ENCODE measurements at regions not wholly inside any gene's neighbourhood (a gene's known extent, or its start where the extent isn't known, plus 50 kb on each side); places are given as distances from the start of the nearest gene placed in this dataset.

GRCh38 chr11:103794262-103794661, 242.2 kb upstream of the DDI1 start:
- TF ChIP-seq EZH2 (IDR thresholded peaks at IDR 0.05; ENCODE audit: borderline replicate concordance, low read depth, low read length, severe bottlenecking): no peak
- TF ChIP-seq, protein P1, sequence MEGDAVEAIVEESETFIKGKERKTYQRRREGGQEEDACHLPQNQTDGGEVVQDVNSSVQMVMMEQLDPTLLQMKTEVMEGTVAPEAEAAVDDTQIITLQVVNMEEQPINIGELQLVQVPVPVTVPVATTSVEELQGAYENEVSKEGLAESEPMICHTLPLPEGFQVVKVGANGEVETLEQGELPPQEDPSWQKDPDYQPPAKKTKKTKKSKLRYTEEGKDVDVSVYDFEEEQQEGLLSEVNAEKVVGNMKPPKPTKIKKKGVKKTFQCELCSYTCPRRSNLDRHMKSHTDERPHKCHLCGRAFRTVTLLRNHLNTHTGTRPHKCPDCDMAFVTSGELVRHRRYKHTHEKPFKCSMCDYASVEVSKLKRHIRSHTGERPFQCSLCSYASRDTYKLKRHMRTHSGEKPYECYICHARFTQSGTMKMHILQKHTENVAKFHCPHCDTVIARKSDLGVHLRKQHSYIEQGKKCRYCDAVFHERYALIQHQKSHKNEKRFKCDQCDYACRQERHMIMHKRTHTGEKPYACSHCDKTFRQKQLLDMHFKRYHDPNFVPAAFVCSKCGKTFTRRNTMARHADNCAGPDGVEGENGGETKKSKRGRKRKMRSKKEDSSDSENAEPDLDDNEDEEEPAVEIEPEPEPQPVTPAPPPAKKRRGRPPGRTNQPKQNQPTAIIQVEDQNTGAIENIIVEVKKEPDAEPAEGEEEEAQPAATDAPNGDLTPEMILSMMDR (IDR thresholded peaks at IDR 0.05; ENCODE audit: borderline replicate concordance, extremely low read depth, low read length, poor library complexity, severe bottlenecking): no peak

Measured in DND-41 (cell line).